Thoracic aorta (tissue), 2 donors: ENCODE measurements at regions not wholly inside any gene's neighbourhood (a gene's known extent, or its start where the extent isn't known, plus 50 kb on each side); places are given as distances from the start of the nearest gene placed in this dataset.

ENCODE experiments used
- ATAC-seq: fragments of 150-250 bp; one replicate; pipeline ENCODE4 v1.8.0; 2017; ENCODE audit warnings: low read depth; ENCODE audit not compliant: insufficient number of reproducible peaks, low FRiP score
- DNase-seq: peaks from one replicate; pipeline ENCODE4 v3.0.0-alpha.2; 2020; ENCODE audit warnings: low spot score
- H3K27ac ChIP-seq, 2 donors: fragments of 200-600 bp; sonication (generic); 1 replicate in 1 of 2; 2 replicates in 1 of 2; pipeline ENCODE4 v1.5.1; 2016; ENCODE audit warnings: mild to moderate bottlenecking in 2 of 2, moderate library complexity in 2 of 2
- H3K27me3 ChIP-seq: fragments of 200-600 bp; sonication (generic); replicated peaks from 2 replicates; pipeline ENCODE4 v1.6.0; 2016; ENCODE audit warnings: mild to moderate bottlenecking; ENCODE audit not compliant: insufficient read depth
- H3K36me3 ChIP-seq: fragments of 200-600 bp; sonication (generic); one replicate; pipeline ENCODE4 v1.5.1; 2016
- H3K4me1 ChIP-seq, 2 donors: fragments of 200-600 bp; sonication (generic); 1 replicate in 1 of 2; 2 replicates in 1 of 2; pipeline versions ENCODE4 v1.5.1 to v1.6.0; 2016; ENCODE audit warnings: low read depth in 2 of 2, mild to moderate bottlenecking in 1 of 2; ENCODE audit not compliant: control insufficient read depth in 1 of 2
- H3K4me3 ChIP-seq: fragments of 200-600 bp; sonication (generic); 2 replicates; pipeline ENCODE4 v1.5.1; 2016; ENCODE audit warnings: mild to moderate bottlenecking
- H3K9me3 ChIP-seq: fragments of 200-600 bp; sonication (generic); 2 replicates; pipeline ENCODE4 v1.5.1; 2016
- CTCF ChIP-seq: fragments of 200-600 bp; sonication (generic); IDR thresholded peaks from one replicate; pipeline ENCODE4 v1.5.1; 2019; ENCODE audit warnings: antibody characterized with exemption

GRCh38 chr11:19459240-19459639 is 218.5 kb upstream of the E2F8 start:
- H3K9me3 ChIP-seq = no peaks in the 10 kb centered on the region
- no peak for ATAC-seq
- H3K27ac ChIP-seq = no peak overlapping the region
- H3K4me3 ChIP-seq = no peak overlapping the region
- no peaks in the 10 kb centered on the region for H3K4me1 ChIP-seq
- no peaks in the 10 kb centered on the region for H3K27me3 ChIP-seq
- DNase-seq = no peak
- no peak for TF ChIP-seq CTCF
- no peaks in the 10 kb centered on the region for H3K36me3 ChIP-seq

- no peak for TF ChIP-seq CTCF
- Histone ChIP-seq H3K36me3 (no peaks in the 10 kb centered on the region), H3K27ac (no peak overlapping the region), H3K27me3 (no peaks in the 10 kb centered on the region), H3K4me1 (no peaks in the 10 kb centered on the region), H3K9me3 (no peaks in the 10 kb centered on the region), H3K4me3 (no peak overlapping the region)
- no peak for DNase-seq
- no peak for ATAC-seq
Observed at GRCh38 chr11:19458721-19459120, 218.0 kb upstream of the E2F8 start.

- no peaks in the 10 kb centered on the region for H3K27me3 ChIP-seq
- no peaks in the 10 kb centered on the region for H3K9me3 ChIP-seq
- H3K36me3 ChIP-seq = no peaks in the 10 kb centered on the region
- no peak overlapping the region for H3K27ac ChIP-seq
- no peak for TF ChIP-seq CTCF
- no peaks in the 10 kb centered on the region for H3K4me1 ChIP-seq
- no peak for DNase-seq
- ATAC-seq = no peak
- no peak overlapping the region for H3K4me3 ChIP-seq
Observed at GRCh38 chr11:19458231-19458630, 217.5 kb upstream of the E2F8 start.

GRCh38 chr11:19455731-19456130 is 215.0 kb upstream of the E2F8 start:
- Histone ChIP-seq H3K27ac (no peak overlapping the region), H3K4me3 (no peak overlapping the region), H3K27me3 (no peaks in the 10 kb centered on the region), H3K9me3 (no peaks in the 10 kb centered on the region), H3K4me1 (no peaks in the 10 kb centered on the region), H3K36me3 (no peaks in the 10 kb centered on the region)
- TF ChIP-seq CTCF = no peak
- ATAC-seq = no peak
- DNase-seq = no peak

GRCh38 chr11:19453651-19454257 is 213.0 kb upstream of the E2F8 start:
- Histone ChIP-seq H3K4me3 (no peak overlapping the region), H3K4me1 (no peaks in the 10 kb centered on the region), H3K27me3 (no peaks in the 10 kb centered on the region), H3K27ac (no peak overlapping the region), H3K9me3 (no peaks in the 10 kb centered on the region), H3K36me3 (no peaks in the 10 kb centered on the region)
- DNase-seq (peak; percentile 57), ATAC-seq (no peak)
- TF ChIP-seq CTCF = no peak
